Fibroblast of lung (primary cell): ENCODE measurements at regions not wholly inside any gene's neighbourhood (a gene's known extent, or its start where the extent isn't known, plus 50 kb on each side); places are given as distances from the start of the nearest gene placed in this dataset.

Experiments
- DNase-seq, 2 donors: peaks; one replicate each; pipeline versions ENCODE4 v3.0.0 to v3.0.0-alpha.2; 2010; ENCODE audit warnings: low read depth in 2 of 2
- H2AFZ ChIP-seq: 2 replicates; pipeline ENCODE4 v1.5.1; 2012; ENCODE audit warnings: low read length, control low read depth, inconsistent platforms
- H3K27ac ChIP-seq: 2 replicates; pipeline ENCODE4 v1.5.1; 2011; ENCODE audit warnings: low read length, control low read depth; ENCODE audit not compliant: insufficient read depth
- H3K27me3 ChIP-seq: 2 replicates; pipeline ENCODE4 v1.5.1; 2011; ENCODE audit warnings: mild to moderate bottlenecking, low read length; ENCODE audit not compliant: control insufficient read depth, insufficient read depth
- H3K36me3 ChIP-seq: 2 replicates; pipeline ENCODE4 v1.5.1; 2011; ENCODE audit warnings: low read length; ENCODE audit not compliant: control insufficient read depth, insufficient read depth
- H3K4me1 ChIP-seq: 2 replicates; pipeline ENCODE4 v1.5.1; 2011; ENCODE audit warnings: low read length; ENCODE audit not compliant: control insufficient read depth, insufficient read depth; ENCODE audit errors: extremely low read depth
- H3K4me2 ChIP-seq: 2 replicates; pipeline ENCODE4 v1.5.1; 2011; ENCODE audit warnings: low read length, control low read depth; ENCODE audit not compliant: insufficient read depth; ENCODE audit errors: extremely low read depth
- H3K4me3 ChIP-seq, 4 experiments: fragments of 200-600 bp in 1 of 4; sonication (generic) in 1 of 4; replicated peaks in 1 of 4; 2 replicates each; pipeline ENCODE4 v1.5.1; 2011 to 2016; ENCODE audit warnings: low read length in 4 of 4, low read depth in 3 of 4, mild to moderate bottlenecking in 3 of 4, control low read depth in 2 of 4, inconsistent platforms in 1 of 4, mixed read lengths in 1 of 4; ENCODE audit not compliant: insufficient read depth in 1 of 4; ENCODE audit errors: control extremely low read depth in 1 of 4
- H3K79me2 ChIP-seq: 2 replicates; pipeline ENCODE4 v1.5.1; 2012; ENCODE audit warnings: mild to moderate bottlenecking, low read length, inconsistent platforms; ENCODE audit not compliant: control insufficient read depth, insufficient read depth
- H3K9ac ChIP-seq: 2 replicates; pipeline ENCODE4 v1.5.1; 2011; ENCODE audit warnings: mild to moderate bottlenecking, low read length, control low read depth; ENCODE audit not compliant: insufficient read depth
- H3K9me3 ChIP-seq: 2 replicates; pipeline ENCODE4 v1.5.1; 2012; ENCODE audit warnings: low read depth, low read length; ENCODE audit not compliant: control insufficient read depth, insufficient read depth
- H4K20me1 ChIP-seq: 2 replicates; pipeline ENCODE4 v1.5.1; 2011; ENCODE audit warnings: low read length; ENCODE audit not compliant: control insufficient read depth, insufficient read depth; ENCODE audit errors: extremely low read depth
- EZH2 ChIP-seq: IDR thresholded peaks from 2 replicates; pipeline ENCODE4 v1.5.1; 2012; ENCODE audit warnings: low read length, control low read depth, mild to moderate bottlenecking; ENCODE audit errors: missing control alignments
- TF ChIP-seq, protein P1 (sequence below), 2 donors: IDR thresholded peaks in 1 of 2; conservative IDR thresholded peaks in 1 of 2; 1 replicate in 1 of 2; 2 replicates in 1 of 2; pipeline ENCODE4 v1.5.1; 2011 to 2012; ENCODE audit warnings: low read length in 2 of 2, control low read depth in 1 of 2, inconsistent platforms in 1 of 2, low read depth in 1 of 2, mild to moderate bottlenecking in 1 of 2

DNA sequence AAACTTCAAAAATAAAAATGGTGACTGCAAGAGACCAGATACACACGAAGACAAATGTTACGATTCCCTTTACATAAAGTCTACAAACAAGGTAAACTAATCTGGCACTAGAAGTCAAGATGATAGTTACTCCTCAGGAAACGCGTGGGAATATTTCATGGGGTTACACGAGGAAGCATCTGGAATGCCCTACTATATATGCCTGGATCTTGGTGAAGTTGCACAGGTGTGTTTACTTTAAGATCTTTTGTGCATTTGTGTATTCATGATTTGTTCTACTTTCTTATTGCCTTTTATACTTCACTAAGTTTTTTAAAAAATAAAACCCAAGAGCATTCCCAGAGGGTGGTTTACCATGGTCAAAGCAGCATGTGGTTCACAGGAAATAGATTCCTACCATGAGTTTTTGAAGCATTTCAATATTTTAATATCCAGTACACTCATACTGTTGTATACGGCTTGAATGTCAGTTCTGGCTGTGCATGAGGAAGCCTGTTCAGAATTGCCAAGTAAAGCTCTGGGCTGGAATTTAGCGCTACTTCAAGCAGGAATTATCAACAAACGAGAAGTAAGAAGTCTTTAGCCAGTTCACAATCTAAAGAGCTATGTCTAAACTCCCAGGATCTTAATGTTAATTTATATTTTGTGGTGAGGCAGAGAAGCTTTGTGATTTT is 239.8 kb upstream of the KLHL1 start:
- H3K79me2 ChIP-seq = no peaks in the 10 kb centered on the region
- H3K4me1 ChIP-seq = no peaks in the 10 kb centered on the region
- H4K20me1 ChIP-seq = no peaks in the 10 kb centered on the region
- H3K4me3 ChIP-seq = no peak overlapping the region
- DNase-seq = no peak
- no peaks in the 10 kb centered on the region for H3K27me3 ChIP-seq
- no peak overlapping the region for H3K4me2 ChIP-seq
- no peak overlapping the region for H2AFZ ChIP-seq
- no peaks in the 10 kb centered on the region for H3K36me3 ChIP-seq
- H3K27ac ChIP-seq = no peak overlapping the region
- no peak for TF ChIP-seq EZH2
- TF ChIP-seq, protein P1, sequence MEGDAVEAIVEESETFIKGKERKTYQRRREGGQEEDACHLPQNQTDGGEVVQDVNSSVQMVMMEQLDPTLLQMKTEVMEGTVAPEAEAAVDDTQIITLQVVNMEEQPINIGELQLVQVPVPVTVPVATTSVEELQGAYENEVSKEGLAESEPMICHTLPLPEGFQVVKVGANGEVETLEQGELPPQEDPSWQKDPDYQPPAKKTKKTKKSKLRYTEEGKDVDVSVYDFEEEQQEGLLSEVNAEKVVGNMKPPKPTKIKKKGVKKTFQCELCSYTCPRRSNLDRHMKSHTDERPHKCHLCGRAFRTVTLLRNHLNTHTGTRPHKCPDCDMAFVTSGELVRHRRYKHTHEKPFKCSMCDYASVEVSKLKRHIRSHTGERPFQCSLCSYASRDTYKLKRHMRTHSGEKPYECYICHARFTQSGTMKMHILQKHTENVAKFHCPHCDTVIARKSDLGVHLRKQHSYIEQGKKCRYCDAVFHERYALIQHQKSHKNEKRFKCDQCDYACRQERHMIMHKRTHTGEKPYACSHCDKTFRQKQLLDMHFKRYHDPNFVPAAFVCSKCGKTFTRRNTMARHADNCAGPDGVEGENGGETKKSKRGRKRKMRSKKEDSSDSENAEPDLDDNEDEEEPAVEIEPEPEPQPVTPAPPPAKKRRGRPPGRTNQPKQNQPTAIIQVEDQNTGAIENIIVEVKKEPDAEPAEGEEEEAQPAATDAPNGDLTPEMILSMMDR (conservative IDR thresholded peaks at IDR 0.05 in 1 of 2, IDR thresholded peaks at IDR 0.05 in 1 of 2; ENCODE audit: low read depth in 1 of 2, low read length in 2 of 2) = no peak
- H3K9me3 ChIP-seq = no peaks in the 10 kb centered on the region
- H3K9ac ChIP-seq = no peak overlapping the region

DNA sequence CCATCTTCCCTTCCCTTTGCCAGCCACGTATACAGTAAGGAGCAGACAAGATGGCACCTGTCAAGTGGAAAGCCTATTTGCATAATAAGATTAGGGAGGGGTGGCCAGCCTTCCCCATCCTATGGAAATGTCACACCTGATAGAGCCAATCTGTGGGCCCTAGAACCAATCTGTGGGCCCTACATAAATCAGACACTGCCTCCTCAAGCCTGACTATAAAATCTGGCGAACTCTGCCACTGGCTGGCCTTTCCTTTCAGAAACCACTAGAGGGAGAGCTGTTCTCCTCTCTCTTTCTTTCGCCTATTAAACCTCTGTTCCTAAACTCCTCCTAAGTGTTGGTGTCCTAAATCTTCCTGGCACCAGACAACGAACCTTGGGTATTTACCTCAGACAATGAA is 231.5 kb upstream of the KLHL1 start:
- H3K9ac ChIP-seq = no peak overlapping the region
- no peak overlapping the region for H3K4me3 ChIP-seq
- H3K9me3 ChIP-seq = no peaks in the 10 kb centered on the region
- no peak overlapping the region for H2AFZ ChIP-seq
- TF ChIP-seq, protein P1 (conservative IDR thresholded peaks at IDR 0.05 in 1 of 2, IDR thresholded peaks at IDR 0.05 in 1 of 2; ENCODE audit: low read depth in 1 of 2, low read length in 2 of 2) = no peak
- TF ChIP-seq EZH2 = no peak
- H4K20me1 ChIP-seq = no peaks in the 10 kb centered on the region
- H3K79me2 ChIP-seq = no peaks in the 10 kb centered on the region
- H3K27me3 ChIP-seq = no peaks in the 10 kb centered on the region
- H3K36me3 ChIP-seq = no peaks in the 10 kb centered on the region
- H3K4me1 ChIP-seq = no peaks in the 10 kb centered on the region
- no peak for DNase-seq
- H3K4me2 ChIP-seq = no peak overlapping the region
- H3K27ac ChIP-seq = no peak overlapping the region

DNA sequence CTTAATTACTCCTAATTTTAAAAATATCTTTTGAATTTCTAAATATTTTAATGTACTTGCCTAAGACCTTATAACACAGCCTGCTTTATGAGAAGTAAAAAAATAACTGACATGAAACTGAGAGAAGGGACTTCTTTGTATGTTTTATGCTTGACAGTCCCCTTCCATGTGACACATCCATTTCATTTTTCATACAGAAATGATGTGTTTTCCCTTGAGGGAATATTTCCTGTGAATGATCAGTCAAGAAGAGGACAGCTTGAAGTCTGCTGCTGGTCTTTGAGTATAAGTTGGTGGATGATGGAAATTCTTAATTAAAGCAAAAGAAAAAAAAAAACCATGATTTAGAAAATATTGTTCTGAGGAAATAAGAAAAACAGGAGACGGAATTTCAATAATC is 230.4 kb upstream of the KLHL1 start:
- Histone ChIP-seq H2AFZ (no peak overlapping the region), H4K20me1 (no peaks in the 10 kb centered on the region)

More for the DNA sequence above, 230.4 kb upstream of the KLHL1 start:
- Histone ChIP-seq H3K27ac (no peak overlapping the region), H3K9ac (no peak overlapping the region), H3K36me3 (no peaks in the 10 kb centered on the region), H3K9me3 (no peaks in the 10 kb centered on the region), H3K27me3 (no peaks in the 10 kb centered on the region), H3K79me2 (no peaks in the 10 kb centered on the region), H3K4me3 (no peak overlapping the region), H3K4me1 (no peaks in the 10 kb centered on the region), H3K4me2 (no peak overlapping the region)
- TF ChIP-seq, protein P1 (conservative IDR thresholded peaks at IDR 0.05 in 1 of 2, IDR thresholded peaks at IDR 0.05 in 1 of 2; ENCODE audit: low read depth in 1 of 2, low read length in 2 of 2) = no peak
- no peak for TF ChIP-seq EZH2
- no peak for DNase-seq
